ENCODE measurements at regions not wholly inside any gene's neighbourhood (a gene's known extent, or its start where the extent isn't known, plus 50 kb on each side); places are given as distances from the start of the nearest gene placed in this dataset.

GRCh38 chr5:152499814-152500535, 94.9 kb upstream of the NMUR2 start:
- Histone ChIP-seq H3K79me2 (ENCODE audit: insufficient read depth, low read length) (no peaks in the 10 kb centered on the region), H3K9me3 (ENCODE audit: control insufficient read depth in 1 of 2, insufficient read depth in 1 of 2, low read depth in 1 of 2, low read length in 2 of 2) (no peaks in the 10 kb centered on the region), H3K9me2 (ENCODE audit: insufficient read depth) (no peaks in the 10 kb centered on the region), H4K20me1 (ENCODE audit: insufficient read depth) (no peaks in the 10 kb centered on the region), H3K9ac (ENCODE audit: low read length) (no peak overlapping the region), H3K4me1 (ENCODE audit: control insufficient read depth in 1 of 2, insufficient read depth in 2 of 2, low read length in 2 of 2) (no peaks in the 10 kb centered on the region), H3K27ac (ENCODE audit: low read depth, low read length) (no peak overlapping the region), H2AFZ (ENCODE audit: low read depth, low read length, poor library complexity, severe bottlenecking) (no peak overlapping the region), H3K27me3 (ENCODE audit: insufficient read depth, low read length) (no peaks in the 10 kb centered on the region), H3K4me2 (ENCODE audit: low read length) (no peak overlapping the region), H3K4me3 (replicated peaks in 1 of 2; ENCODE audit: low read depth in 1 of 2, low read length in 2 of 2) (no peak overlapping the region), H3K36me3 (ENCODE audit: control insufficient read depth in 1 of 2, insufficient read depth in 2 of 2, low read length in 2 of 2) (no peaks in the 10 kb centered on the region)
- ATAC-seq (no peak), DNase-seq (ENCODE audit: low read depth, low spot score) (no peak)
- CTCF ChIA-PET, result no interaction called here
- RAD21 ChIA-PET (ENCODE audit: low non-redundant PET in 1 of 2, low total read pairs in 2 of 2, uncharacterized antibody in 2 of 2, unreplicated experiment in 2 of 2), result no interaction called here
- no TSS peak for BruUV-seq (replicated peaks)
- TF ChIP-seq RAD21 (IDR thresholded peaks at IDR 0.05; ENCODE audit: low read depth) (no peak), ZBTB33 (IDR thresholded peaks at IDR 0.05; ENCODE audit: extremely low read depth, insufficient replicate concordance, low read length) (no peak)
- POLR2A ChIA-PET, result no interaction called here
- intact Hi-C loops (cut with micrococcal nuclease), result loop anchor here (10.0 kb wide), 2 partner anchors 125 to 355 kb away; no protein-coding TSS in a partner anchor

DNA sequence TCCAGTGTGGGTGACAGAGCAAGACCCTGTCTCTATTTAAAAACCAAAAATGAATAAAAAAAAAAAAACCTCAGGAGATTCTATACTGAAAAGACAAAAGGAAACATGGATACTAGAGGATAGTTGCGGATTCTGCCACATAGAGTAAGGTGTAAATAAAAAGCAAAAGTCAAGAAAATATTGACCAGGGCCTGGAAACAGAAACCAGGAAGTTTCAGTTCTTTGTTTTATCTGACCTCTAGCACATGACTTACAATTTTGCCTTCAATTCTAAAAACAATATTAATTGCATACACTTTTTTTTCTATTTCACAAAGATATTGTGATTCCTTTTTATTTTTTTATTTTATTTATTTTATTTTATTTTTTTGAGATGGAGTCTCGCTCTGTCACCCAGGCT, 96.2 kb upstream of the NMUR2 start:
- ChIA-PET POLR2A (no interaction called here), CTCF (no interaction called here), RAD21 (ENCODE audit: low non-redundant PET in 1 of 2, low total read pairs in 2 of 2, uncharacterized antibody in 2 of 2, unreplicated experiment in 2 of 2) (no interaction called here)
- H3K9ac ChIP-seq (ENCODE audit: low read length), result no peak overlapping the region
- H3K9me2 ChIP-seq (ENCODE audit: insufficient read depth), result no peaks in the 10 kb centered on the region
- ATAC-seq (no peak), DNase-seq (ENCODE audit: low read depth, low spot score) (no peak)
- no peaks in the 10 kb centered on the region for H3K36me3 ChIP-seq (ENCODE audit: control insufficient read depth in 1 of 2, insufficient read depth in 2 of 2, low read length in 2 of 2)
- H3K9me3 ChIP-seq (ENCODE audit: control insufficient read depth in 1 of 2, insufficient read depth in 1 of 2, low read depth in 1 of 2, low read length in 2 of 2), result no peaks in the 10 kb centered on the region
- H3K4me3 ChIP-seq (replicated peaks in 1 of 2; ENCODE audit: low read depth in 1 of 2, low read length in 2 of 2), result no peak overlapping the region
- no peaks in the 10 kb centered on the region for H4K20me1 ChIP-seq (ENCODE audit: insufficient read depth)
- H3K4me2 ChIP-seq (ENCODE audit: low read length), result no peak overlapping the region
- intact Hi-C loops (cut with micrococcal nuclease), result loop anchor here (10.0 kb wide), 2 partner anchors 126 to 356 kb away; no protein-coding TSS in a partner anchor
- no peaks in the 10 kb centered on the region for H3K79me2 ChIP-seq (ENCODE audit: insufficient read depth, low read length)
- H3K4me1 ChIP-seq (ENCODE audit: control insufficient read depth in 1 of 2, insufficient read depth in 2 of 2, low read length in 2 of 2), result no peaks in the 10 kb centered on the region
- no TSS peak for BruUV-seq (replicated peaks)
- no peak overlapping the region for H2AFZ ChIP-seq (ENCODE audit: low read depth, low read length, poor library complexity, severe bottlenecking)
- no peaks in the 10 kb centered on the region for H3K27me3 ChIP-seq (ENCODE audit: insufficient read depth, low read length)
- H3K27ac ChIP-seq (ENCODE audit: low read depth, low read length), result no peak overlapping the region
- TF ChIP-seq POLR2AphosphoS5 (IDR thresholded peaks at IDR 0.05; ENCODE audit: low read depth, low read length), result no peak
- no peak for TF ChIP-seq RAD21 (IDR thresholded peaks at IDR 0.05; ENCODE audit: low read depth)
- no peak for TF ChIP-seq EZH2phosphoT487 (IDR thresholded peaks at IDR 0.05; ENCODE audit: borderline replicate concordance)
- TF ChIP-seq POLR2A (IDR thresholded peaks at IDR 0.05; ENCODE audit: borderline replicate concordance, extremely low read depth, insufficient read depth, insufficient read length), result no peak
- no peak for TF ChIP-seq ZFX (IDR thresholded peaks at IDR 0.05)
- TF ChIP-seq JUND (IDR thresholded peaks at IDR 0.05), result no peak
- TF ChIP-seq SP1 (IDR thresholded peaks at IDR 0.05; ENCODE audit: low read depth), result no peak
- TF ChIP-seq CBX3 (IDR thresholded peaks at IDR 0.05; ENCODE audit: low read depth), result no peak
